H1 (cell line): ENCODE measurements at regions not wholly inside any gene's neighbourhood (a gene's known extent, or its start where the extent isn't known, plus 50 kb on each side); places are given as distances from the start of the nearest gene placed in this dataset.

Experiments
- CTCF ChIA-PET: fragments of 300-600 bp; sonication (Branson Sonifier 250); formaldehyde crosslinking; loops from one replicate; lab custom pipeline; 2021; ENCODE audit not compliant: partially characterized antibody; lab: Charles Lee
- POLR2A ChIA-PET: fragments of 300-600 bp; sonication (Branson Sonifier 250); formaldehyde crosslinking; loops from one replicate; lab custom pipeline; 2021; ENCODE audit warnings: inconsistent platforms; ENCODE audit not compliant: partially characterized antibody; lab: Charles Lee
- DNase-seq, 2 experiments: peaks; one replicate each; pipeline versions ENCODE4 v3.0.0 to v3.0.0-alpha.2; 2010 to 2022; ENCODE audit warnings: low spot score in 2 of 2, low read depth in 1 of 2, mixed read lengths in 1 of 2
- FAIRE-seq: peaks from 2 replicates; lab custom pipeline; 2011; peaks lifted over from hg19 to GRCh38; lab: Jason Lieb, UNC
- H2AFZ ChIP-seq: 2 replicates; pipeline ENCODE4 v1.8.1; 2012; ENCODE audit warnings: low read length, inconsistent platforms
- H2AK5ac ChIP-seq: 2 replicates; pipeline ENCODE4 v1.6.1; 2013; ENCODE audit warnings: low read depth, low read length
- H2BK120ac ChIP-seq: replicated peaks from 2 replicates; pipeline ENCODE3; 2013; ENCODE audit warnings: low read depth, low read length, inconsistent platforms
- H2BK12ac ChIP-seq: 2 replicates; pipeline ENCODE4 v1.6.1; 2013; ENCODE audit warnings: low read depth, low read length
- H2BK15ac ChIP-seq: 2 replicates; pipeline ENCODE4 v1.6.1; 2013; ENCODE audit warnings: low read length
- H2BK20ac ChIP-seq: 2 replicates; pipeline ENCODE4 v1.6.1; 2013; ENCODE audit warnings: low read length
- H2BK5ac ChIP-seq: 2 replicates; pipeline ENCODE4 v1.6.1; 2013; ENCODE audit warnings: low read depth, low read length
- H3K14ac ChIP-seq: 2 replicates; pipeline ENCODE4 v1.6.1; 2013; ENCODE audit warnings: inconsistent platforms; ENCODE audit not compliant: insufficient read length
- H3K18ac ChIP-seq: 2 replicates; pipeline ENCODE4 v1.6.1; 2013; ENCODE audit warnings: low read length; ENCODE audit errors: extremely low read depth
- H3K23ac ChIP-seq: 2 replicates; pipeline ENCODE4 v1.6.1; 2013; ENCODE audit warnings: inconsistent platforms; ENCODE audit not compliant: insufficient read length
- H3K23me2 ChIP-seq: 2 replicates; pipeline ENCODE4 v1.6.1; 2013; ENCODE audit warnings: low read depth, low read length
- H3K27ac ChIP-seq: 2 replicates; pipeline ENCODE4 v1.6.1; 2011; ENCODE audit warnings: low read depth, low read length, inconsistent platforms
- H3K27me3 ChIP-seq, 4 experiments: replicated peaks in 1 of 4; 1 replicate in 1 of 4; 2 replicates in 3 of 4; pipeline versions ENCODE4 v1.6.1 to v1.8.1; 2011 to 2013; ENCODE audit warnings: low read length in 3 of 4, mild to moderate bottlenecking in 3 of 4, inconsistent platforms in 2 of 4, mixed read lengths in 2 of 4, moderate library complexity in 1 of 4; ENCODE audit not compliant: control insufficient read depth in 3 of 4, insufficient read depth in 3 of 4; ENCODE audit errors: extremely low read depth in 1 of 4
- H3K36me3 ChIP-seq, 4 experiments: 2 replicates each; pipeline versions ENCODE4 v1.6.1 to v1.8.1; 2011 to 2013; ENCODE audit warnings: mild to moderate bottlenecking in 4 of 4, low read length in 3 of 4, moderate library complexity in 2 of 4, control low read depth in 1 of 4, inconsistent platforms in 1 of 4; ENCODE audit not compliant: insufficient read depth in 4 of 4, control insufficient read depth in 2 of 4
- H3K4ac ChIP-seq: replicated peaks from 2 replicates; pipeline ENCODE3; 2013; ENCODE audit warnings: low read length, low read depth, mixed read lengths, inconsistent platforms; ENCODE audit not compliant: insufficient read length
- H3K4me1 ChIP-seq, 4 experiments: replicated peaks in 1 of 4; 1 replicate in 1 of 4; 2 replicates in 3 of 4; pipeline versions ENCODE4 v1.6.1 to v1.8.1; 2011 to 2013; ENCODE audit warnings: low read length in 3 of 4, inconsistent platforms in 2 of 4, mixed read lengths in 1 of 4; ENCODE audit not compliant: insufficient read depth in 4 of 4, control insufficient read depth in 3 of 4
- H3K4me2 ChIP-seq, 2 experiments: 2 replicates each; pipeline versions ENCODE4 v1.6.1 to v1.8.1; 2011 to 2013; ENCODE audit warnings: low read depth in 2 of 2, low read length in 2 of 2, control low read depth in 1 of 2, inconsistent platforms in 1 of 2, mild to moderate bottlenecking in 1 of 2; ENCODE audit not compliant: insufficient read depth in 1 of 2
- H3K4me3 ChIP-seq, 4 experiments: fragments of 200-600, 300-600 bp in 1 of 4; sonication (generic), shearing (Covaris generic), sonication (Bioruptor Twin) in 1 of 4; 2 replicates each; pipeline versions ENCODE4 v1.5.1 to v1.8.1; 2011 to 2016; ENCODE audit warnings: low read length in 4 of 4, low read depth in 3 of 4, control low read depth in 2 of 4, inconsistent platforms in 2 of 4, mild to moderate bottlenecking in 2 of 4, mixed read lengths in 1 of 4, moderate library complexity in 1 of 4; ENCODE audit not compliant: insufficient read depth in 2 of 4; ENCODE audit errors: extremely low read depth in 1 of 4
- H3K56ac ChIP-seq: replicated peaks from 2 replicates; pipeline ENCODE3; 2013; ENCODE audit warnings: low read depth, mild to moderate bottlenecking, mixed read lengths, low read length, inconsistent platforms; ENCODE audit not compliant: insufficient read length
- H3K79me1 ChIP-seq: 2 replicates; pipeline ENCODE4 v1.6.1; 2013; ENCODE audit warnings: low read depth, low read length, control low read depth
- H3K79me2 ChIP-seq, 2 experiments: 2 replicates each; pipeline versions ENCODE4 v1.6.1 to v1.8.1; 2012 to 2013; ENCODE audit warnings: low read length in 2 of 2, mild to moderate bottlenecking in 2 of 2, inconsistent platforms in 1 of 2; ENCODE audit not compliant: insufficient read depth in 2 of 2, control insufficient read depth in 1 of 2
- H3K9ac ChIP-seq, 4 experiments: replicated peaks in 1 of 4; 1 replicate in 1 of 4; 2 replicates in 3 of 4; pipeline versions ENCODE4 v1.6.1 to v1.8.1; 2011 to 2013; ENCODE audit warnings: low read depth in 3 of 4, low read length in 3 of 4, control low read depth in 2 of 4, mild to moderate bottlenecking in 2 of 4, moderate library complexity in 2 of 4, inconsistent platforms in 1 of 4; ENCODE audit errors: extremely low read depth in 1 of 4
- H3K9me3 ChIP-seq, 2 experiments: 2 replicates each; pipeline versions ENCODE4 v1.6.1 to v1.8.1; 2012 to 2013; ENCODE audit warnings: mild to moderate bottlenecking in 2 of 2, moderate library complexity in 2 of 2, control low read depth in 1 of 2, inconsistent platforms in 1 of 2, low read depth in 1 of 2, low read length in 1 of 2, mixed read lengths in 1 of 2; ENCODE audit not compliant: insufficient read depth in 2 of 2
- H4K20me1 ChIP-seq, 2 experiments: replicated peaks in 1 of 2; 2 replicates each; pipeline versions ENCODE3 to v1.8.1; 2011 to 2013; ENCODE audit warnings: inconsistent platforms in 2 of 2, low read length in 2 of 2, mild to moderate bottlenecking in 1 of 2; ENCODE audit not compliant: insufficient read depth in 2 of 2, control insufficient read depth in 1 of 2
- H4K5ac ChIP-seq: 2 replicates; pipeline ENCODE4 v1.6.1; 2013; ENCODE audit warnings: low read length, low read depth, mixed read lengths, inconsistent platforms; ENCODE audit not compliant: insufficient read length
- H4K8ac ChIP-seq: 2 replicates; pipeline ENCODE4 v1.8.0; 2013; ENCODE audit warnings: mild to moderate bottlenecking, moderate library complexity, low read length, inconsistent platforms; ENCODE audit not compliant: insufficient read depth; ENCODE audit errors: extremely low read depth
- H4K91ac ChIP-seq: replicated peaks from 2 replicates; pipeline ENCODE3; 2013; ENCODE audit warnings: low read length, mixed read lengths, inconsistent platforms; ENCODE audit not compliant: insufficient read length
- ASH2L ChIP-seq: fragments of 200-600, 300-600 bp; sonication (generic); IDR thresholded peaks from one replicate; pipeline ENCODE4 v1.7.1; 2017; ENCODE audit warnings: low read length
- BACH1 ChIP-seq: IDR thresholded peaks from 2 replicates; pipeline ENCODE4 v1.6.1; 2012; ENCODE audit warnings: low read length, improper control_type of control experiment
- EZH2 ChIP-seq: fragments of 200-600 bp; sonication (generic); IDR thresholded peaks from 2 replicates; pipeline ENCODE4 v1.7.1; 2012; ENCODE audit warnings: low read depth, mild to moderate bottlenecking, moderate library complexity, low read length, inconsistent platforms; ENCODE audit not compliant: severe bottlenecking
- FOSL1 ChIP-seq: IDR thresholded peaks from 2 replicates; pipeline ENCODE4 v1.6.1; 2011; ENCODE audit warnings: mild to moderate bottlenecking, low read depth, low read length, moderate library complexity; ENCODE audit not compliant: insufficient read depth
- KDM4A ChIP-seq: IDR thresholded peaks from one replicate; pipeline ENCODE4 v1.7.1; 2012; ENCODE audit warnings: low read depth, mild to moderate bottlenecking, moderate library complexity, low read length, inconsistent platforms; ENCODE audit not compliant: severe bottlenecking
- KDM5A ChIP-seq: fragments of 200-600 bp; IDR thresholded peaks from 2 replicates; pipeline ENCODE4 v1.7.1; 2012; ENCODE audit warnings: mild to moderate bottlenecking, low read length, inconsistent platforms, mixed read lengths
- NRF1 ChIP-seq: IDR thresholded peaks from 2 replicates; pipeline ENCODE4 v1.6.1; 2011; ENCODE audit warnings: mild to moderate bottlenecking, low read depth, low read length, improper control_type of control experiment
- RXRA ChIP-seq: IDR thresholded peaks from 2 replicates; pipeline ENCODE4 v1.6.1; 2011; ENCODE audit warnings: low read depth, mild to moderate bottlenecking, low read length, moderate library complexity; ENCODE audit not compliant: insufficient read depth
- SIRT6 ChIP-seq: IDR thresholded peaks from one replicate; pipeline ENCODE4 v1.7.1; 2012; ENCODE audit warnings: low read length, inconsistent platforms
- SIX5 ChIP-seq: IDR thresholded peaks from 2 replicates; pipeline ENCODE4 v1.6.1; 2011; ENCODE audit warnings: mild to moderate bottlenecking, low read depth, low read length
- SP1 ChIP-seq: IDR thresholded peaks from 2 replicates; pipeline ENCODE4 v1.6.1; 2011; ENCODE audit warnings: low read depth, low read length
- WGBS, 2 experiments: shearing (Covaris generic) in 1 of 2; methylation state at CpG; one replicate each; pipeline versions ENCODE4 v1.1.6 to v1.1.7; 2013 to 2015; ENCODE audit warnings: low lambda C conversion rate in 2 of 2, mixed read lengths in 2 of 2, inconsistent platforms in 1 of 2, low coverage in 1 of 2, missing lambda C conversion rate in 1 of 2; ENCODE audit not compliant: insufficient replicate concordance in 2 of 2, insufficient coverage in 1 of 2, insufficient read length in 1 of 2; ENCODE audit errors: extremely low coverage in 1 of 2, missing lambda C conversion rate in 1 of 2; 5-methylcytosine and 5-hydroxymethylcytosine counted together
- TF ChIP-seq, protein P1 (sequence below): IDR thresholded peaks from 2 replicates; pipeline ENCODE4 v1.6.1; 2012; ENCODE audit warnings: inconsistent platforms
- TF ChIP-seq, protein P2 (sequence below): IDR thresholded peaks from 2 replicates; pipeline ENCODE4 v1.6.1; 2012; ENCODE audit warnings: low read length, inconsistent platforms

DNA sequence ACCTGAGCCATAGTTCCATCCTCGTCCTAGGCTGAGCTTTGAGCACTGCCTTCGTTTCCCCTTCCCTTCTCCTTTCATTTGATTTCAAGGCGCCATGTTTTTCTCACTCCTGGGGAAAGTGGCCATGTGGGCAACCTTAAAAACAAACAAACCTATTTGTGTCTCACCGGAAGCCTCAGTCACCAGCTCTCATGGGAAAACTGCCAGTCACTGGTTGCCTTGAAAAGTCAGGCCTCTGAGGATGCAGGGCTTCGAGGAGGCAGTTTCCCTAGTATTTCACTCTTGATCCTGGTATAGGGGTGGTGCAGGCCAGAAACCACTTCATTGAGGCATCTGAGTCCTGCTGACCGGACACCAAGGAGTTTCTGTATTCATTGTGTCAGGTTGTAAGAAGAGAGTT is 59.2 kb upstream of the TRIB2 start:
- Histone ChIP-seq H2BK12ac (no peak overlapping the region), H4K5ac (no peak overlapping the region), H3K4me2 (no peak overlapping the region), H3K56ac (no peak overlapping the region), H3K4me3 (no peak overlapping the region), H4K91ac (no peak overlapping the region), H3K9ac (no peak overlapping the region), H3K23me2 (no peaks in the 10 kb centered on the region), H2BK120ac (no peak overlapping the region), H3K23ac (no peak overlapping the region), H3K79me1 (no peaks in the 10 kb centered on the region), H3K36me3 (no peaks in the 10 kb centered on the region), H3K79me2 (no peaks in the 10 kb centered on the region), H2BK20ac (no peak overlapping the region), H3K18ac (no peak overlapping the region), H3K14ac (no peak overlapping the region), H3K4ac (no peak overlapping the region), H3K27ac (no peak overlapping the region), H2BK15ac (no peak overlapping the region), H4K8ac (no peak overlapping the region), H3K9me3 (no peaks in the 10 kb centered on the region), H2AK5ac (no peak overlapping the region), H2AFZ (no peak overlapping the region), H4K20me1 (no peaks in the 10 kb centered on the region), H3K27me3 (no peaks in the 10 kb centered on the region), H2BK5ac (no peak overlapping the region), H3K4me1 (no peaks in the 10 kb centered on the region)
- POLR2A ChIA-PET = no interaction called here
- FAIRE-seq (no peak), DNase-seq (no peak)
- CTCF ChIA-PET = interaction anchor here (1.7 kb wide), 1 partner anchor 15 kb away, joined by 4 read pairs; no protein-coding TSS in a partner anchor
- TF ChIP-seq, protein P1, sequence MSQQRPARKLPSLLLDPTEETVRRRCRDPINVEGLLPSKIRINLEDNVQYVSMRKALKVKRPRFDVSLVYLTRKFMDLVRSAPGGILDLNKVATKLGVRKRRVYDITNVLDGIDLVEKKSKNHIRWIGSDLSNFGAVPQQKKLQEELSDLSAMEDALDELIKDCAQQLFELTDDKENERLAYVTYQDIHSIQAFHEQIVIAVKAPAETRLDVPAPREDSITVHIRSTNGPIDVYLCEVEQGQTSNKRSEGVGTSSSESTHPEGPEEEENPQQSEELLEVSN = no peak
- TF ChIP-seq SP1 = no peak
- no peak for TF ChIP-seq RXRA
- TF ChIP-seq KDM4A = no peak
- no peak for TF ChIP-seq FOSL1
- TF ChIP-seq, protein P2, sequence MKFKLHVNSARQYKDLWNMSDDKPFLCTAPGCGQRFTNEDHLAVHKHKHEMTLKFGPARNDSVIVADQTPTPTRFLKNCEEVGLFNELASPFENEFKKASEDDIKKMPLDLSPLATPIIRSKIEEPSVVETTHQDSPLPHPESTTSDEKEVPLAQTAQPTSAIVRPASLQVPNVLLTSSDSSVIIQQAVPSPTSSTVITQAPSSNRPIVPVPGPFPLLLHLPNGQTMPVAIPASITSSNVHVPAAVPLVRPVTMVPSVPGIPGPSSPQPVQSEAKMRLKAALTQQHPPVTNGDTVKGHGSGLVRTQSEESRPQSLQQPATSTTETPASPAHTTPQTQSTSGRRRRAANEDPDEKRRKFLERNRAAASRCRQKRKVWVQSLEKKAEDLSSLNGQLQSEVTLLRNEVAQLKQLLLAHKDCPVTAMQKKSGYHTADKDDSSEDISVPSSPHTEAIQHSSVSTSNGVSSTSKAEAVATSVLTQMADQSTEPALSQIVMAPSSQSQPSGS = no peak
- no peak for TF ChIP-seq KDM5A
- no peak for TF ChIP-seq SIX5
- TF ChIP-seq ASH2L = no peak
- no peak for TF ChIP-seq SIRT6
- TF ChIP-seq BACH1 = no peak
- TF ChIP-seq EZH2 = no peak
- no peak for TF ChIP-seq NRF1
- 84% methylated on average over 6 of the region's 6 CpGs; no CpG with 5 or more reads in 1 of the 2 experiments for WGBS, 2 experiments
